H1 (cell line): ENCODE measurements at regions not wholly inside any gene's neighbourhood (a gene's known extent, or its start where the extent isn't known, plus 50 kb on each side); places are given as distances from the start of the nearest gene placed in this dataset.

Experiments
- ATF3 ChIP-seq: IDR thresholded peaks from 2 replicates; pipeline ENCODE4 v1.6.1; 2011; ENCODE audit warnings: low read depth, mild to moderate bottlenecking, low read length; ENCODE audit not compliant: insufficient read depth
- CBX5 ChIP-seq: fragments of 300-800, 300-1000 bp; sonication (generic); IDR thresholded peaks from 2 replicates; pipeline ENCODE4 v1.7.1; 2016; ENCODE audit warnings: antibody characterized with exemption, low read length, low read depth
- CTCF ChIP-seq, 3 experiments: IDR thresholded peaks; 1 replicate in 2 of 3; 2 replicates in 1 of 3; pipeline versions ENCODE4 v1.5.1 to v1.6.1; 2011; ENCODE audit warnings: low read length in 3 of 3, mild to moderate bottlenecking in 3 of 3, inconsistent platforms in 2 of 3, low read depth in 1 of 3, moderate library complexity in 1 of 3; ENCODE audit not compliant: insufficient read depth in 1 of 3; ENCODE audit errors: control extremely low read depth in 1 of 3
- SIRT6 ChIP-seq: IDR thresholded peaks from one replicate; pipeline ENCODE4 v1.7.1; 2012; ENCODE audit warnings: low read length, inconsistent platforms

GRCh38 chr5:108437425-108437824, 55.5 kb upstream of the FBXL17 start (continued):
- no peak for TF ChIP-seq CTCF (IDR thresholded peaks at IDR 0.05; ENCODE audit: control extremely low read depth in 1 of 3, insufficient read depth in 1 of 3, low read depth in 1 of 3, low read length in 3 of 3)
- no peak for TF ChIP-seq ATF3
- no peak for TF ChIP-seq CBX5
- TF ChIP-seq SIRT6 = no peak
